Right kidney (tissue), 1 donor: ENCODE measurements at regions not wholly inside any gene's neighbourhood (a gene's known extent, or its start where the extent isn't known, plus 50 kb on each side); places are given as distances from the start of the nearest gene placed in this dataset.

Experiments used
- DNase-seq: peaks from one replicate; pipeline ENCODE4 v3.0.0-alpha.2; 2016

DNA sequence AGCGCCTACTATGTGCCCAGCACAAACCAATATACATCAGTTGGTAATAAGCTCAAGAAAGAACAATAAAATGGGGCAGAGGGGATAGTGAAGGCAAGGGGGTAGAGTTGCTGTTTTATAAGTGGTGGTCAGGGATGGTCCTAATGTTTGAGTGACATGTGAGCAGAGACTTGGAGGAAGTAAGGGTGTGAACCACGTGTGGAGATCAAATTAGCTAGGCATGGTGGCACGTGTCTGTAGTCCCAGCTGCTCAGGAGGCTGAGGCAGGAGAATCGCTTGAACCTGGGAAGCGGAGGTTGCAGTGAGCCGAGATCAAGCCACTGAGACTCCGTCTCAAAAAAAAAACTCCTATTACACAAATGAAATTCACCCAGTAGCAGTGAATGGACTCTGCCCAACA is 56.5 kb downstream of the IRX6 start:
- no peak for DNase-seq

DNA sequence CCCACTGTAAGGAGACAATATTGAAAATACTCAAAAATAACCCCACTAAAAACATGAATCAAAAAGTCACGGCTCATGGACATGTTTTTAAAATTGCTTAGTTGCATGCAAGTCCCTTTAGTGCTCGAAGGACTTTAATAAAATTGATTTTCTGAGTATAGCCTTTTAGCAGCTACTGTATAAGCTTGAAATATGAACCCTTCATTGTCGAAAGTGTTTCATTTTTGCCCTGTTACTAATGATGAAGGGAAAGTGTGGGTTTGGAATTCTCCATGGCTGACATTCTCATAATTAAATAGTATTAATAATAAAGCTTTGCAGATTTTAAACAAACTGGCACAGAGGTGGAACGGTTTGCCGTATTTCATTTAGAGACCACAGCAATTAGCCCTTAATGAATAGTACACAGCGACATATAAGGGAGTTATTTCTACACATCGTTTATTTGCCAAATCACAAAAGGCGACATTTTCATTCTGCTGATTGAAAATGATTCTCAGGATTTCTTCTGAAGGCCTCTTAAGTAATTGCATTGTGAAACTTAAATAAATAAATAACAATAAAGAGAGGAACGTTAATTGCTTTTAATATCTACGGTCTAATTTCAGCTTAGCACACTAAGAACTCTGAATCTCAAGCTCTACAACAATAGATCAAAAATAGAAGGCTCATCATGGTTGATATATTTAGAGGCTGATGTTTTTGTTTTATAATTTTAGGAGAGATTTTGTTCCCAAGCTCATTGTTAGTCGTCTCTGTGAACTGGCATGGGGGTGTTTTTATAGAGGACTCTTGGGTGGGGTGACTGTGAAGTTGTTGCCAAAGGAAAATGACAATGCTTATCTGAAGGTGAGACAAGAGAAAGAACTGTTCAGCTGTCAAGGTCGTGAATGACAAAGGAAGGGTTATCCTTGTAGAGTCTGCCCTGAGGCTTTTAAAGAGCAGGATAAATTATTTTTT is 60.6 kb downstream of the IRX6 start:
- no peak for DNase-seq

DNA sequence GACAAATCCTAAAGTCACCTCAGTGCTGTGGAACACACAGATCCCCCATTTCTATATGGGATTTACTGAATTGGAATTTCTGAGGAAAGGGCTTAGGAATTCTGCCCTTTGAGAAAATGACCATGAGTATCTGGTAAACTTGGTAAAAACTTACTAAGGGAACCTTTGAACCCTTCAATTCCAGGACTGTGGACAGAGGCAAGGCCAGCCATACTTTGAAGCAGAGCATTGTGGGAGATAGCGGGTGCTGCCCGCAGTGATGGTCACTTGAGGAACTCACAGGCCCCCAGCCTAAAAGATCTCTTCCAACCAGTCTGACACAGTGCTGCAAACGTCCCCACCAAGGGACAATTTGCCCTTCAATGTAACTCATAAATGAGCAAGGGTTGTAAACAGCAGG is 61.4 kb downstream of the IRX6 start:
- no peak for DNase-seq

GRCh38 chr16:55386534-55387296 is 62.7 kb downstream of the IRX6 start:
- no peak for DNase-seq

GRCh38 chr16:55388131-55388862 is 64.3 kb downstream of the IRX6 start:
- DNase-seq, result no peak

GRCh38 chr16:55389426-55390073 is 65.5 kb downstream of the IRX6 start:
- no peak for DNase-seq

DNA sequence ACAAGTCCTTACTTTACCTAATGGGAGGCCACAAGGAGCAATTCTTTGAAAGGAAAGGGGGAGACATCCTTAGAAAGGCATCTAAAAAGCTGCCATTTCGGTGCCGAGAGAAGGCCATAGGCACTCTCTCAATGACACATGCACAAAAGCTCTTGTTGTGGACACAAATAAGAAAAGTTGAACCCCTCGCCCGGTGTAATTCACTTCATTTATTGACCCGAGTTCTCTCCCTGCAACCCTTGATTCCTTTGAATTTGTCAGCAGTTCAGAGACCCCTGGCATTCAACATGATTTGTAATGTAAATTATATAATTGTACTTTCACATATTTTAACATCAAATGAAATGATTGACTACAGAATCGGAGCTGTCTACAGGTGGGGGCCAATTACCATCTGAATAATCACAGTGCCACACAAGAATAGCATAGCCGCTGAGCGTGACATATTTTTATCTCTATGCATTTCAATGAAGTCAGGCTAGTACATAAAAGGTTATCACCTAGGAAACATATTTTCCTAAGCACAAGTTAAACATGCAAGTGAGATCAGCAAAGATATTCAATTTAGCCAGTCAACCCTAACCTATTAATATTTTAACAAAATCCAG is 66.7 kb downstream of the IRX6 start:
- DNase-seq, result no peak

- DNase-seq, result no peak
Observed at GRCh38 chr16:55391760-55392375, 67.9 kb downstream of the IRX6 start.

GRCh38 chr16:55392701-55393100 is 68.7 kb downstream of the IRX6 start:
- no peak for DNase-seq

GRCh38 chr16:55393991-55394390 is 70.0 kb downstream of the IRX6 start:
- DNase-seq, result no peak

DNA sequence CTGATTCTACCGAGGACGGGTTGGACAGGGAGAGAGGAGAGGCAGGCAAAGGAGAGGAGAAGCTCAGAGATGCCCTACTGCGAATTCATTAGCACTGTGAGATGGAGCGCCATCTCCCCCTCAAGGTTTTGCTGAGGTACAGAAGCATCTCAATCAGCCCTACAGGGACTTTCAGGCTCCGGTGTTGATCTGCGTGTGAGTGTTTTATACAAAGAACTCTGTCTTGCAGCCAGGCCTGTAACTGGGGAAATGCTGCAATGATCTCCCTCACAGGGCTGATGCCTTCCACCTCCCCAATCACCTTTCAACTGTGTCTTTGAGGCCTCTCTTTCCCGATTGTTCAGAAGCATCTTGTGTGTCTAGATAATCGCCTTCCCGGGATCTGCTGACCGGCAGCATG is 74.8 kb downstream of the IRX6 start:
- no peak for DNase-seq

DNA sequence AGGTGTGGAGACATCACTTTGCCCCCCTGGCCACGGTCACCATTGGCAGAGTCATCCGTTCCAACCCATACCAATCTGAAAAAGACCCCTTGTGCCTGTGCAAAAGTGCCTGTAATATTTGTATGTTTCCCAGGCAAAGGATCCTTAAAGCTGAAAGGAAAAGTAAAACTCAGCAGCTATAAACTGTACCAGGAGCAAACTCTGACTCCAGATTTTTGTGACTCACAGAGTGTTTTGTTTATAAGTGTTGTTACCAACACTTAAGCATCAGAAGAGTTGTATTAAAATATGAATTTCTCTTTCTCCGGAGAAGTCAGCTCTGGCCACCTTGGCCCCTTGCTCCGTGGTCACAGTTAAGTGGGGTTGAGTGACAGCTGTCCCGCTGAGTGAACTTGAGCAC is 75.9 kb downstream of the IRX6 start:
- DNase-seq, result no peak

DNA sequence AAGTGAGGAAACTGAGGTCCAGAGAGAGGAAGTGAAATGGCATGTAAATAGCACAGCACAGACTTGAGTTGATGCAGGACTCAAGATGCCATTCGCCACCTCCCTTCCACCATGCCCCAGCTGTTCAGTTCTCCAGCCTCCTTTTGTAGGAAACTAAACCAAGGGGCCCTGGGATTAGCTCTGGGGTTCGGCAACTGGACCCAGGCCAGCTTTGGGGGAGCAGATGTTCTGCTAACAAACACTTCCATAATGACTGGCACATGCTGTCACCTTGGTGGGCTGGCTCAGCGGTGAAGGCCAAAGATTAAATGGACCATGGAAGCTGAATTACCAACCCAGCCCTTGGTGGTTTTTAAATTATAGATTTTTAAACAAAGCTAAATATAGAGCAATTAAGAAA is 77.0 kb downstream of the IRX6 start:
- DNase-seq, result no peak

DNA sequence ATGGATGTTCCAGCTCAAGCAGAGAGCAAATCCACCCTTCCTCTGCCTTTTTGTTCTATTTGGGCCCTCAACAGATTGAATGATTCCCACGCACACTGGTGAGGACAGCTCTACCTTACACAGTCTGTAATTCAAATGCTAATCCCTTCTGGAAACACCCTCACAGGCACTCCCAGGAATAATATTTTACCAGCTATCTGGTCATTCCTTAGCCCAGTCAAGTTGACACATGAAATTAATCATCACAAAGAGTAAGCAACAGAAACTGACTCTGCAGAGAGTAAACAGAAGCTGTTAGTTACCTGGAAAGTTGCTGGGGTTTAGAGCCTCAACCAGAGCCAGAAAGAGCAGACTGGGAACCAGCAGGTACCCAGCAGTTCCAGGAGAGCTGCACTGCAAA is 75.5 kb upstream of the MMP2 start:
- no peak for DNase-seq

DNA sequence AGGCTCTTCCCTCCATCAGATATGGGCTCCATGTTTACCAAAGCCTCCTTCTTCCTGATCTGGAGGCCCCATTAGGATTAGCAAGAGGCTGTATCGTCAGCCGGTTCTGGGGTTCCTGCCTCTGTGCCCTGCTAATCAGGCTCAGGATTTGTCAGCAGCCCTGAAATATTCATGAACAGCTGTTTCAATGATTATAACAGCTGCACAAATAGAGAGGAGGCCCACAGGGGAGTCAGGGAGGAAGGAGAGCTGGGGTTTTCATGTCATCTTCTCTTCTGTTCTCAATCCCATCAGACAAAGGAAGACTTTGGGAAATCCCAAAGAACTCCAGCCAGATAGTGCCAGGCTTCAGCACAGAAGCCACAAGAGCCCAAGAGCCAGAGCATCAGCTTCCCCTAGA is 72.3 kb upstream of the MMP2 start:
- no peak for DNase-seq

DNA sequence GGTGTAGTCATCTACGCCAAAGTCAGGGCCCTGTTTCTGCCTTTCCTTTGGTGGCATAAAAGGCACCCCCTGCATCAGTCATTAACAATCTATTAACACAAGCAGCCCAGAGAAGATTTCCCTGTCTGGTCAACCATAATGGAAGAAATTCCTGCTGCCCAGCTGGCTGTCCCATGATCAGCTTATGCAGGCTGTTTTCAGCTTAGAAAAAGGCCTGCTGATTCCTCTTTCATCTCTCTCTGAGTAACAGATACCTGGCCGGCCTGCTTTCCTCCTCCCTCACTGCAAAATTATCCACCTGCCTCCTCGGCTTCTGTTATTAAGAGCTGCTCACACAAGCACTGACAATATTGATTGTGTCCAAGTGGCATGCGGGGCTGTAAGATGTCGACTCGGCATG is 70.3 kb upstream of the MMP2 start:
- DNase-seq, result peak; percentile 21

- no peak for DNase-seq
Observed at GRCh38 chr16:55411231-55411630, 67.8 kb upstream of the MMP2 start.

- DNase-seq, result no peak
Observed at GRCh38 chr16:55418586-55418985, 60.4 kb upstream of the MMP2 start.

DNA sequence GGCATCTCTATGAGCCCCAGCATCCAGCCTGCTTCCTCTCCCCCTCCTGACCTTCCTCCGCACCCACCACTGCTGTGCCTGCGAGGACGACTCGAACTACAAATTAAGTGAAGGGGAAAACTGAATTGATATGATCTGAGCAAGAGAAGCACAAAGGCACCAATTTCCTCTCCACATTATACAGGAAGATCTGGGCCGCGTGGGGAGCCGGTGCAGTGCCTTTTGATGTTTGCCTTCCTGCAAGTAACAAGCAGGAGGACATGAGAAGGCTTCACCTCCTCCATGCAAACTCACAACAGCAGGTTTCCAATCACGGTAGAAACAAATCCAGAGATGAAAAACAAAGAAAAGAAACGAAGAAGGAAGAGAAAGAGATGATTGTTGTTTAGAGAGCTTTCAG is 57.8 kb upstream of the MMP2 start:
- no peak for DNase-seq

DNA sequence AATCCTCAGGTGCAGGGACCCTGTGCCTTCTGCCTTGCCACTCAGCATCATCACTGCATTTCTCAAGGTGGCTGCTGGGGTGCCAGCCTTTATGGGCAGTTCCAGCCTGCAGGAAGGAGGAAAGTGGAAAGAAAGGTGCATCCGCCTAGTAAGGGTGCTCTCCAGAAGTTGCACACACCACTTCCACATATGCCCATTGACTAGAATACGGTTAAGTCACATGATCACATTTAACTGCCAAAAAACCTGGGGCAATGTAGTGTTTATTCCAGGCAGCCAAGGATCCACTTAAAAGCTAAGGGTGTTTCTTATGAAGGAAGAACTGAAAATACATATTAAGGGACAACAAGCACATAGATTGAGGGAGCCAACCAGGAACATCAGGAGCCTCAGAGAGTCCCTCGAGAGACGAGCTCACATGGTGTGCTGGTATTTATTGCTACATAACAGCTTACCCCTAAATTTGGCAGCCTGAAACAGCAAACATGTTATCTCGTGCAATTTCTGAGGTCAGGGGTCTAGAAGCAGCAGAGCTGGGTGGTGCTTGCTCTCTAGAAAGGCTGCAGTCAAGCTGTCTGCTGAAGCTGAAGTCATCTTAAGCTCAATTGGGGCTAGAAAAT is 52.0 kb upstream of the MMP2 start:
- DNase-seq, result no peak
